ENCODE measurements at regions not wholly inside any gene's neighbourhood (a gene's known extent, or its start where the extent isn't known, plus 50 kb on each side); places are given as distances from the start of the nearest gene placed in this dataset.

DNA sequence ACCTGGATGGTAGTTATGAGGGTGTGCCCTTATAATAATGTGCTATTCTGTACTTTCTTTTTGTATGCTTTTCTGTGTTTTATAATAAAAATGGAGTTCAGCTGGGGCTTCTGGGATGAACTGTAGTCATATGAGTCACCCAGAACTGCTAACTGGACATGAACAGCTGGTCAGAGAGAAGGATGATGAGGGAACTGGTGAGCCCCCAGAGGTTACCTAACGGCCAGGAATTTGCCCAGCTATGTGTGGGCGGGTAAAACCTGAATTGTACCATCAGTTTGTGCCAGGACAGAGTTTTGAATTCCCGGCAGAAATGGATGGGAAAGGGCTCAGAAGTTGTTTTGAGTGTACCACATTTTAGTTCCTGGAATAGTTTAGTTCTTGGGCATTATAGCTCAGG, 138.0 kb upstream of the USP9X start:
- ChIA-PET CTCF (ENCODE audit: partially characterized antibody) (no interaction called here), POLR2A (ENCODE audit: partially characterized antibody) (no interaction called here)
- WGBS, 2 experiments (ENCODE audit: extremely low coverage in 1 of 2, insufficient coverage in 1 of 2, insufficient read length in 1 of 2, insufficient replicate concordance in 2 of 2, low coverage in 1 of 2, low lambda C conversion rate in 2 of 2, missing lambda C conversion rate in 1 of 2) = 90% methylated on average over 2 of the region's 3 CpGs; no CpG with 5 or more reads in 1 of the 2 experiments
- Histone ChIP-seq H3K4ac (replicated peaks; ENCODE audit: insufficient read length, low read depth, low read length) (no peak overlapping the region), H2AK5ac (ENCODE audit: low read depth, low read length) (no peak overlapping the region), H3K36me3 (ENCODE audit: control insufficient read depth in 2 of 4, insufficient read depth in 4 of 4, low read length in 3 of 4) (peaks cover 0 to 3% (median 0%) of the 10 kb centered on the region in 4 experiments; a peak in 1 of 8 replicates), H3K9me3 (ENCODE audit: insufficient read depth in 2 of 2, low read depth in 1 of 2, low read length in 1 of 2) (no peaks in the 10 kb centered on the region; a peak in 1 of 4 replicates), H2BK20ac (ENCODE audit: low read length) (no peak overlapping the region), H3K27ac (ENCODE audit: low read depth, low read length) (no peak overlapping the region), H4K20me1 (replicated peaks in 1 of 2; ENCODE audit: control insufficient read depth in 1 of 2, insufficient read depth in 2 of 2, low read length in 2 of 2) (no peaks in the 10 kb centered on the region), H3K23ac (ENCODE audit: insufficient read length) (no peak overlapping the region), H3K4me3 (ENCODE audit: extremely low read depth in 1 of 4, insufficient read depth in 2 of 4, low read depth in 3 of 4, low read length in 4 of 4) (no peak overlapping the region), H4K5ac (ENCODE audit: insufficient read length, low read depth, low read length) (no peak overlapping the region), H3K4me2 (ENCODE audit: insufficient read depth in 1 of 2, low read depth in 2 of 2, low read length in 2 of 2) (no peak overlapping the region), H2AFZ (ENCODE audit: low read length) (no peak overlapping the region), H2BK5ac (ENCODE audit: low read depth, low read length) (no peak overlapping the region), H2BK12ac (ENCODE audit: low read depth, low read length) (no peak overlapping the region), H3K56ac (replicated peaks; ENCODE audit: insufficient read length, low read depth, low read length) (no peak overlapping the region), H3K27me3 (replicated peaks in 1 of 4; ENCODE audit: control insufficient read depth in 3 of 4, extremely low read depth in 1 of 4, insufficient read depth in 3 of 4, low read length in 3 of 4) (no peaks in the 10 kb centered on the region), H3K14ac (ENCODE audit: insufficient read length) (no peak overlapping the region), H2BK15ac (ENCODE audit: low read length) (no peak overlapping the region), H3K79me1 (ENCODE audit: low read depth, low read length) (no peaks in the 10 kb centered on the region), H4K8ac (ENCODE audit: extremely low read depth, insufficient read depth, low read length) (no peak overlapping the region), H4K91ac (replicated peaks; ENCODE audit: insufficient read length, low read length) (no peak overlapping the region), H3K79me2 (ENCODE audit: control insufficient read depth in 1 of 2, insufficient read depth in 2 of 2, low read length in 2 of 2) (no peaks in the 10 kb centered on the region), H3K23me2 (ENCODE audit: low read depth, low read length) (no peaks in the 10 kb centered on the region), H2BK120ac (replicated peaks; ENCODE audit: low read depth, low read length) (no peak overlapping the region), H3K18ac (ENCODE audit: extremely low read depth, low read length) (no peak overlapping the region), H3K4me1 (replicated peaks in 1 of 4; ENCODE audit: control insufficient read depth in 3 of 4, insufficient read depth in 4 of 4, low read length in 3 of 4) (peaks cover 2 to 8% (median 7%) of the 10 kb centered on the region in 4 experiments), H3K9ac (replicated peaks in 1 of 4; ENCODE audit: extremely low read depth in 1 of 4, low read depth in 3 of 4, low read length in 3 of 4) (no peak overlapping the region)
- DNase-seq (ENCODE audit: low read depth in 1 of 2, low spot score in 2 of 2) = no peak
- FAIRE-seq = no peak
- TF ChIP-seq EP300 (IDR thresholded peaks at IDR 0.05; ENCODE audit: borderline replicate concordance in 1 of 2, low read depth in 2 of 2, low read length in 2 of 2) (no peak), JUN (IDR thresholded peaks at IDR 0.05; ENCODE audit: low read depth, low read length) (no peak), ZNF274 (IDR thresholded peaks at IDR 0.05; ENCODE audit: borderline replicate concordance, extremely low read depth, low read length) (no peak), POLR2AphosphoS5 (IDR thresholded peaks at IDR 0.05; ENCODE audit: low read depth, low read length) (no peak), EGR1 (IDR thresholded peaks at IDR 0.05; ENCODE audit: borderline replicate concordance, low read depth, low read length) (no peak)

Measured in H1 (cell line).